ENCODE measurements at regions not wholly inside any gene's neighbourhood (a gene's known extent, or its start where the extent isn't known, plus 50 kb on each side); places are given as distances from the start of the nearest gene placed in this dataset.

DNA sequence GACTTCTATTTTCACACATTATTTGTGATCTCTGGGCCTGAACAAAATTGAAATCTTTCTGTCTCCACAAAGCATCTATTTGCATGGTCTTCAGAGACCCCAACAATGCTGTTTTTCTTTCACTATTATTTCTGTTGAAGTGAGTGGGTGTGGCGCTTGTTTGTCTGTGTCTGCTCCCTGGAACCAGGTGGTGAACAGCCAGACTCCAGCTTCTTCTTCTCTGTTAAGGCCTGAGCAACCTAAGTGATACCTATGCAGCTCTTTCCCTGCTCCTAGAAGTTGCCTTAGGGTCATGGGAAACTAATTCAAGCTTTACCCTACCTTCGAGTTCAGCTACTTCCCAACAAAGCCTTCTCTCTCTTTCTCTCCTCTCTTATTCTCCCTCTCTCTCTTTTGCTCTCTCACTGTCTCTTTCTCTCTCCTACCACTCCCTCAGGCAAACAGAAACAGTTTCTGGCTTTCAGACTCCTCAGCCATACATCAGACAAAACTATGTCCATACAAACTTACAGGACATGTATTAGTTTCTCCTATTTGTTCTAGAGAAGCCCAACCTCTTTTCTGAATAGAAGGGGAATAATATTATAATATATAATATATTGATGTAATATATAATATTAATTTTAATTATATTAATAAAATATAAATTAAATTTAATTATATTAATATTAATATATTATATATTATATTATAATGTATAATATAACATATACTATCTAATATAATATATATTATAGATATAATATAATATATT, 552.5 kb downstream of the DSC3 start (continued):
- TF ChIP-seq TAF7 (optimal IDR thresholded peaks at IDR 0.05; ENCODE audit: borderline replicate concordance, low read depth, low read length) (no peak), YY1 (IDR thresholded peaks at IDR 0.05; ENCODE audit: low read depth, low read length) (no peak), EGR1 (IDR thresholded peaks at IDR 0.05; ENCODE audit: borderline replicate concordance, low read depth, low read length) (no peak)
